ENCODE measurements at regions not wholly inside any gene's neighbourhood (a gene's known extent, or its start where the extent isn't known, plus 50 kb on each side); places are given as distances from the start of the nearest gene placed in this dataset.

- no peaks in the 10 kb centered on the region for H3K9me3 ChIP-seq (ENCODE audit: control insufficient read depth, insufficient read depth, low read depth, low read length)
- no peaks in the 10 kb centered on the region for H3K36me3 ChIP-seq (ENCODE audit: control insufficient read depth in 2 of 2, insufficient read depth in 1 of 2, low read length in 2 of 2)
- H3K27ac ChIP-seq (ENCODE audit: extremely low read depth, low read depth, low read length) = no peak overlapping the region
- H3K4me3 ChIP-seq (ENCODE audit: low read depth, low read length) = no peak overlapping the region
- TF ChIP-seq ZNF549 (tag by site-specific recombination; IDR thresholded peaks at IDR 0.05) (no peak), BCL11A (tag by site-specific recombination; IDR thresholded peaks at IDR 0.05; ENCODE audit: low read depth) (no peak), ZXDB (tag by site-specific recombination; IDR thresholded peaks at IDR 0.05) (no peak), EGR2 (tag by site-specific recombination; IDR thresholded peaks at IDR 0.05; ENCODE audit: low read depth) (no peak), ZNF510 (tag by site-specific recombination; IDR thresholded peaks at IDR 0.05; ENCODE audit: insufficient replicate concordance) (no peak), ZNF311 (tag by site-specific recombination; IDR thresholded peaks at IDR 0.05; ENCODE audit: borderline replicate concordance) (no peak), ZNF610 (tag by site-specific recombination; IDR thresholded peaks at IDR 0.05; ENCODE audit: borderline replicate concordance) (no peak), REST (tag by site-specific recombination; IDR thresholded peaks at IDR 0.05) (no peak), ZNF146 (tag by site-specific recombination; IDR thresholded peaks at IDR 0.05) (no peak), ZNF501 (tag by site-specific recombination; IDR thresholded peaks at IDR 0.05) (no peak), ZNF529 (tag by site-specific recombination; IDR thresholded peaks at IDR 0.05; ENCODE audit: insufficient replicate concordance) (no peak), ZNF560 (tag by site-specific recombination; IDR thresholded peaks at IDR 0.05; ENCODE audit: borderline replicate concordance) (no peak)
- TF ChIP-seq, protein P1, sequence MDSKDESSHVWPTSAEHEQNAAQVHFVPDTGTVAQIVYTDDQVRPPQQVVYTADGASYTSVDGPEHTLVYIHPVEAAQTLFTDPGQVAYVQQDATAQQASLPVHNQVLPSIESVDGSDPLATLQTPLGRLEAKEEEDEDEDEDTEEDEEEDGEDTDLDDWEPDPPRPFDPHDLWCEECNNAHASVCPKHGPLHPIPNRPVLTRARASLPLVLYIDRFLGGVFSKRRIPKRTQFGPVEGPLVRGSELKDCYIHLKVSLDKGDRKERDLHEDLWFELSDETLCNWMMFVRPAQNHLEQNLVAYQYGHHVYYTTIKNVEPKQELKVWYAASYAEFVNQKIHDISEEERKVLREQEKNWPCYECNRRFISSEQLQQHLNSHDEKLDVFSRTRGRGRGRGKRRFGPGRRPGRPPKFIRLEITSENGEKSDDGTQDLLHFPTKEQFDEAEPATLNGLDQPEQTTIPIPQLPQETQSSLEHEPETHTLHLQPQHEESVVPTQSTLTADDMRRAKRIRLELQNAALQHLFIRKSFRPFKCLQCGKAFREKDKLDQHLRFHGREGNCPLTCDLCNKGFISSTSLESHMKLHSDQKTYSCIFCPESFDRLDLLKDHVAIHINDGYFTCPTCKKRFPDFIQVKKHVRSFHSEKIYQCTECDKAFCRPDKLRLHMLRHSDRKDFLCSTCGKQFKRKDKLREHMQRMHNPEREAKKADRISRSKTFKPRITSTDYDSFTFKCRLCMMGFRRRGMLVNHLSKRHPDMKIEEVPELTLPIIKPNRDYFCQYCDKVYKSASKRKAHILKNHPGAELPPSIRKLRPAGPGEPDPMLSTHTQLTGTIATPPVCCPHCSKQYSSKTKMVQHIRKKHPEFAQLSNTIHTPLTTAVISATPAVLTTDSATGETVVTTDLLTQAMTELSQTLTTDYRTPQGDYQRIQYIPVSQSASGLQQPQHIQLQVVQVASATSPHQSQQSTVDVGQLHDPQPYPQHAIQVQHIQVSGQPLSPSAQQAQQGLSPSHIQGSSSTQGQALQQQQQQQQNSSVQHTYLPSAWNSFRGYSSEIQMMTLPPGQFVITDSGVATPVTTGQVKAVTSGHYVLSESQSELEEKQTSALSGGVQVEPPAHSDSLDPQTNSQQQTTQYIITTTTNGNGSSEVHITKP (tag by site-specific recombination; IDR thresholded peaks at IDR 0.05) = no peak
- TF ChIP-seq, protein P2, sequence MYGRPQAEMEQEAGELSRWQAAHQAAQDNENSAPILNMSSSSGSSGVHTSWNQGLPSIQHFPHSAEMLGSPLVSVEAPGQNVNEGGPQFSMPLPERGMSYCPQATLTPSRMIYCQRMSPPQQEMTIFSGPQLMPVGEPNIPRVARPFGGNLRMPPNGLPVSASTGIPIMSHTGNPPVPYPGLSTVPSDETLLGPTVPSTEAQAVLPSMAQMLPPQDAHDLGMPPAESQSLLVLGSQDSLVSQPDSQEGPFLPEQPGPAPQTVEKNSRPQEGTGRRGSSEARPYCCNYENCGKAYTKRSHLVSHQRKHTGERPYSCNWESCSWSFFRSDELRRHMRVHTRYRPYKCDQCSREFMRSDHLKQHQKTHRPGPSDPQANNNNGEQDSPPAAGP (tag by site-specific recombination; IDR thresholded peaks at IDR 0.05) = no peak
- no peaks in the 10 kb centered on the region for H3K4me1 ChIP-seq (ENCODE audit: control insufficient read depth, insufficient read depth, low read length)
- POLR2A ChIA-PET = no interaction called here
- CTCF ChIA-PET = no interaction called here
These were observed 776.0 kb downstream of the TBC1D32 start for GRCh38 chr6:120558294-120558693.

GRCh38 chr6:120557554-120557953 lies 776.7 kb downstream of the TBC1D32 start:
- Histone ChIP-seq H3K4me3 (ENCODE audit: low read depth, low read length) (no peak overlapping the region), H3K9me3 (ENCODE audit: control insufficient read depth, insufficient read depth, low read depth, low read length) (no peaks in the 10 kb centered on the region), H3K27ac (ENCODE audit: extremely low read depth, low read depth, low read length) (no peak overlapping the region), H3K4me1 (ENCODE audit: control insufficient read depth, insufficient read depth, low read length) (no peaks in the 10 kb centered on the region), H3K36me3 (ENCODE audit: control insufficient read depth in 2 of 2, insufficient read depth in 1 of 2, low read length in 2 of 2) (no peaks in the 10 kb centered on the region)
- CTCF ChIA-PET = no interaction called here
- no peak for TF ChIP-seq ZNF658 (tag by site-specific recombination; IDR thresholded peaks at IDR 0.05)
- no peak for TF ChIP-seq ZNF585B (tag by site-specific recombination; IDR thresholded peaks at IDR 0.05)
- no peak for TF ChIP-seq ZNF23 (tag by site-specific recombination; IDR thresholded peaks at IDR 0.05; ENCODE audit: borderline replicate concordance)
- no peak for TF ChIP-seq ZNF544 (tag by site-specific recombination; IDR thresholded peaks at IDR 0.05)
- TF ChIP-seq ZXDB (tag by site-specific recombination; IDR thresholded peaks at IDR 0.05) = no peak
- no peak for TF ChIP-seq SP2 (tag by site-specific recombination; IDR thresholded peaks at IDR 0.05)
- TF ChIP-seq ZNF600 (tag by site-specific recombination; IDR thresholded peaks at IDR 0.05) = no peak
- TF ChIP-seq ZBTB10 (tag by site-specific recombination; IDR thresholded peaks at IDR 0.05) = no peak
- TF ChIP-seq ZNF621 (tag by site-specific recombination; IDR thresholded peaks at IDR 0.05) = no peak
- no peak for TF ChIP-seq ZNF350 (tag by site-specific recombination; IDR thresholded peaks at IDR 0.05)
- no peak for TF ChIP-seq ZNF138 (tag by site-specific recombination; IDR thresholded peaks at IDR 0.05; ENCODE audit: borderline replicate concordance)
- TF ChIP-seq ZNF624 (tag by site-specific recombination; IDR thresholded peaks at IDR 0.05) = no peak
- TF ChIP-seq ZNF473 (tag by site-specific recombination; IDR thresholded peaks at IDR 0.05) = no peak
- no peak for TF ChIP-seq ZNF664 (tag by site-specific recombination; IDR thresholded peaks at IDR 0.05)
- POLR2A ChIA-PET = no interaction called here

Data from HEK293 (cell line).